GM19023 (cell line): ENCODE measurements at regions not wholly inside any gene's neighbourhood (a gene's known extent, or its start where the extent isn't known, plus 50 kb on each side); places are given as distances from the start of the nearest gene placed in this dataset.

ENCODE experiments used
- ATAC-seq: cut with Tn5 transposase; IDR thresholded peaks from one replicate; pipeline ENCODE4 v1.9.1; 2021; ENCODE audit warnings: mild to moderate bottlenecking, moderate library complexity; ENCODE audit not compliant: unreplicated experiment

DNA sequence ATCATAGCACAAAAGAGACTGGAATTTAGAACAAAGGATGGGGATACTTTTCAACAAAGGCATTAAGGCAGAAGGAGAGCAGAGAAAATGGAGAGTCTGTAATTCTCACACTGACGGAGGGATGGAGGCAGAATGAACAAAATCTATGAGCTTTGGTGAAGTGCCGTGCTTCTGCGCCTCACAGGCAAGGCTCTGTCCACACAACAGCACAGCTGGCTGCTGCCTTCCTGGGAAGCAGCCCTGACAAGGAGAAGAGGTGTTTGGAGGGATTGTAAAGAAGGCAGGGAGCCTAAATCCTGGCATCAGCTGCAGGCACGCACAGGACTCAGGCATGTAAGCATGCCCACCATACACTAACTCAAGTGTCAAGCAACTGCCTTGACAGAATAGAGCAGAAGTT, 485.2 kb upstream of the KIF2A start:
- ATAC-seq = no peak

DNA sequence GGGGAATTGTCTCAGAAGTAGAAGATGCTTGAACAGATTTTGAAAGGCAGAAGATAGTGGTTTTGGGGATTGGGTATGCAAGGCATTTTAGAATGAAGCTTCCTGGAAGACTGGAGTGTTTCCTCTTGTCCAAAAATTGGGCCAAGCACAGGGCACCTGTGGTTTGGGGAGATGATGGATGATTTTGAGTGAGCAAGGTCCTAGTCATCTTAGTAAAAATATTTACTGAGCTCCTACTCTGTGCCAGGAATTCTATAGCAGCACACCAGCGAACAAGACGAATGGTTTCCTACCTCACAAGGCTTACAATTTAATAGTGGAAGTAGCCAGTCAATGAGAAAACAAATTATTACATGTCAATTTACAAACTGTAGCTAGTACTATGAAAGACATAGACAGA, 484.4 kb upstream of the KIF2A start:
- ATAC-seq = no peak

DNA sequence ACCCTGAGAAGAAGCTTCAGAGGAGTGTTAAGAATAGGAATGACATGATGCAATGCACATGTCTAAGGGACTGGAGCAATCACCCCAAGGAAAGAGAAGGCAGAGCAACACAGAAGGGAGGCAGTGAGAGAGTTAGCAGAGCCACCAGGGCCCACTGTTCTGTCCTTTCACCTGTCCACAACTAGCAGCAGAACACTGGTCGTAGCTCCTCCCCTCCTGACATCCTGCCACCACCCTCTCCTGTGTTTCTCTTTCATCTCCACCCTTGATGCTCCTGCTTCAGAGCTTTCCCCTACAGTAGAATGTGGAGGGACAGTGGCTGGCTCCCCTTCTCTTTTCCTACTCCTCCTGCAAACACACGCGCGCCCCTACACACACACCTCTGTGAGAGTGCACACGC, 483.4 kb upstream of the KIF2A start:
- no peak for ATAC-seq

DNA sequence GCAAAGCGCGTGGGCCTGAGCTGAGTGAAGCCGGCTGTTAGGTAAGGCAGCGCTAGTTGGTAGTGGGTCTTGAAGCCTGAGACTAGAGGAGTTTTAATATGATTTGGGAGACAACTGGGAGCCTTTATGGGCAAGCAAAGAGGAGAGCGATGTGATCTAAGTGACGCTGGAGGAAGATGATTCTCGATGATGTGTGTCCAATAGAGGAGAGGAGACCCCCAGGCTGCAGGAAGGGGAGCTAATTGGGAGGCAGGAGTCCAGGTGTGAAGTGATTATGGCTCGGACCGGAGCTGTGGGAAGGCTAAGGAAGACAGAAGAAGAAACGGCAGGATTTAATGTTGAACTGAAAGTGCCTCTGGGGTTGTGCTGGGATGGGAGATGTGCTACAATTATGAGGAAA, 482.9 kb upstream of the KIF2A start:
- no peak for ATAC-seq

DNA sequence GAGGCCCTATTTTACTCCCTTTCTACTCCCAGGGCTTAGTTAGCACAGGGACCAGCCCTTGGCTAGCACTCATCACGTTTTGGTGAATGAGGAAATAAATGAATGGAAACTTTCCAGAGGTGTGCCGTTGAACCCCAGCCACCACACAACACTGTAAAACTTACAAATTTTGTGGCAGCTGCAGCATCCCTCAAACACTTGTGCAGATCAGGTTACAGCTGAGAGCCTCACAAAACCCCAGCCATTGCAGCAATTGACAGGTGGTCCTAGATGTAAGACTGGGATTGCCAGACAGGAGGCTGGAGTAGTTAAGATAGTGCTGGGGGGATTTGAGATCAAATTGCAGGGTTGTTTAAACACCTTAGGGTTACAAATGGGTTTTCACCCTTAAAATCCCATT, 482.2 kb upstream of the KIF2A start:
- ATAC-seq = no peak

DNA sequence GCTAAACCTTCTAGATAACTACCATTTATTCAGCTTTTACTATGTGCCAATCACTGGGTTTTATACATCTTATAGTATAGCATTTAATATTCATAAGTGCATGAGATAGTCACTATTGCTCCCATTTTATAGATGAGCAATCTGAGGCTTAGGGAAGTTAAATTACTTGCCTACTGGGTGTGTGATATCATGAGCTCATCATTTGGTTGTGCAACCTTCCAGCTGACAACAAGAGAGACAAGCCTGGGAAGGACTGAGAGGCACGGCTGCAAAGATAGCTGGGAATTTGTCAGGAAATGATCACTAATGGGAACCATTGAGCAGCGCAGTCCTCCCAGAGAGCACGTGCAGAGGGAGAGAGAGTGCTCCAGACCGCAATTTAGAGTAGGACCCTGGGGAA, 481.6 kb upstream of the KIF2A start:
- ATAC-seq = no peak

DNA sequence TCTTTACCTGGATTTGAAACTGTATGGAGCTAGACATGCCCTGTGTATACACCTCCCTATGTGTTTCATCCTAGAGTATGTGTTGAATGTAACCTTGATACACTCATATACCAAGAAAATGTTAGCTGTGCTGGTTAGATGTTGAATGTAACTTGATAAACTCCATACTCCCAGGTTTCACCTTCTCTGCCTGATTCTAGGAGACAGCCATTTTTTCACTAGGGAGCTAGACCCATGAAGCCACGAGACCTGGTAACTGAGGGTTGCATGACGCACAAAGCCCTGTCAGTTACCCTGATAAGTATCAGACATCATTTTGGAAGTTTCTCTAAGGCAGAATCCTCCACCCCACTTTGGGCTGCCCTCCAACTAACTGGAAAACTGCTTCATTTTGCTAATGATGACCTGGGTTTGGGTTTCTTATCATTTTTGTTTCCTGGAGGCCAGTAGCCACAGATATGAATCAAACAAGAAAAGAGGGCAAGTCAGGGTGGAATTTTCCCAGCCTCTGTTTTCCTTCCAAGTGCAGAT, 478.5 kb upstream of the KIF2A start:
- ATAC-seq = no peak

DNA sequence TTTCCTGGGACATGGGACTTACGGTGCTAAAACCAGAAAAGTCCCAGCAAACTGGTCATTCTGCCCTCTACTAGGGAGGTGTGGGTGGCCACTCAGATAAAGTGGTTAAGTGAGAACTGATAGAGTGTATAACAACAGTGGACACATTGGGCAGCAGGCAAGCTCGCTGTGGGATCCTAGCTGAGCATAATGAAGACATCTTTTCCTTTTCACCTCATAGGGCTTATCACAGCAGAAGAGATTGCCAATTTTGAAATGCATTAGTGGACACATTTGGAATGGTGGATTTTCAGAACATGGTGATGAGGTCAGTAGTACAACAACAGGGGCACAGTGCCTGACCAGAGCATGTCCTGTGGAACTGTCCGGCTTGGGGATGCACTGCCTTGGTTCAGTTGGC, 477.1 kb upstream of the KIF2A start:
- no peak for ATAC-seq

DNA sequence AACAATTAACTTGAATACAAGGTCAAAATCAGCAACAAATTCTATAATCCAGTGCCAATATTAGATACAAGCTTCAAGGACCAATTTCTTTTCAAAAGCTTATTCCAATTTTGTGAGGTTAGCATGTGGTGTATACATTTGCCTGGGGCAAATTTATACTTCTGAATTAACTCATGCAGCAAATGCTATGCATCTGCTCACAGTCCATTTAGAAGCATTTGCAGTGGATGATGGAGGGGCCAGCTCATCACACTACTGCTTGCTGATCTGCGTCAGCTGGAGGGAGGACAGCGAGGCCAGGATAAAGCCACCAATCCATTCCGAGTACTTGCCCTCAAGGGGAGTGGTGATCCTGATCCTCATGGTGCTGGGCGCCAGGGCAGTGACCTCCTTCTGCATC, 474.3 kb upstream of the KIF2A start:
- ATAC-seq = no peak

DNA sequence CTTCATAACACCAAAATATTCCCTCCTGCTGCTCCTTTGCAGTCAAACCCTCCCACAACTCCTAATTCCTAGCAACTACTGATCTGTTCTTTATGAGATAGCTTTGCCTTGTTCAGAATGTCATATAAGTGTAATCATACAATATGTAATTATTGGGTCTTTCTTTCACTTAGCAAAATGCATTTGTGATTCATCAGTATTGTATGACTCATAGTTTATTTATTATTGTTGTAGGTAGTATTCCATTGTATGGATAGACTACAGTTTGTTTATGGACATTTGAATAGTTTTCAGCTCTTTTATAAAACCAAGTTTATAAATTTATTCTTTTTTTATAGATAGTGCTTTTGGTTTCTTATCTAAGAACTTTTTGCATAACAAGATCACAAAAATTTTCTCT, 468.2 kb upstream of the KIF2A start:
- ATAC-seq = no peak

DNA sequence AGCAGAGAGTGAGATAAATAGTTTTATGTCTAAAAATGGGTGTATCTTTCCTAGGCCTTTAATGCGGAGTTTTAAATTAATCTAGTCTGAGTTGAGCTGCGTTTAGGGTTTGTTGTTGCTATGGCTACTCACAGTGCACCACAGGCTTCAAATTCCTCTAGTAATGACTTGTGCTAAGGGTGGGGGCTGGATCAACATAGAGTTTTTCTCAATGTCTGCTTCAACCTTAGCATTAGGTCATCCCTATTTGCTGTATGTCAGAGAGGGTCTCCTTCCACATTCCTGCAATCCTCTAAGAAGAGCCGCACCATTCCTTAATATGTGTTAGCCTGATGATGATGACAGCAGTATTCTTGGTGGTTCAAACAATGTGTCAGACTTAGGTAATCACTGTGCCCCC, 465.6 kb upstream of the KIF2A start:
- no peak for ATAC-seq

DNA sequence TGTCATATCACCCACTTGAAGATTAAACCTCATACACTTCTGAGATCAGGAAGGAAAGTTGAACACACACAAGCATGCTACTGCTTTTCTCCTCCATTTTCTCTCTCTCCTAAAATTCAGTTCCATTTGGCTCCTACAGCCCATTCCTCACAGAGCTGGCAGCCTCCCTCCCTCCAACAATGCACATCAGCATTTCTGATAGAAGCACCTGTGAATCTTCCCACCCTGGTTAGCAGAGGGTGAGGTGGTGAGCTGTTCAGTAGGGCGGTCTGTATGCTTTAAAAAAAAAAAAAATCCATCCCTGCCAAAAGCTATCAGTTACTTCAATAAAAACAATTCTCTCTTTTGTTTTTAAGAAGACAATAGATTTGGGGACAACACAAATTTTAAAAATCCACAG, 463.2 kb upstream of the KIF2A start:
- no peak for ATAC-seq

DNA sequence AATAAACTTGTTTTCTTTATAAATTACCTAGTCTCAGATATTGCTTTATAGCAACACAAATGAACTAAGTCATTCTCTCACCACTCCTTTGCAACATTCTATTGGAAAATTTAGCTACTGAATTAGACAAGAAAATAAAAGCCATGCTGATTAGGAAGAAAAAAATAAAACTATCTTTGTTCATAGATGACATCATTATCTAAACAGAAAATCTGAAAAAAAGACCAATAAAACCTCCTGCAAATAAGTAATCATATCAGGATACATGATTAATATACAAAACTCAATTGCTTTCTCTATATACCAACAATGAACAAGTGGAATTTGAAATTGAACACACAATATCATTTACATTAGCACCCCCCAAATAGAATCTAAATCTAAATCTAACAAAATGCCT, 455.3 kb upstream of the KIF2A start:
- no peak for ATAC-seq

DNA sequence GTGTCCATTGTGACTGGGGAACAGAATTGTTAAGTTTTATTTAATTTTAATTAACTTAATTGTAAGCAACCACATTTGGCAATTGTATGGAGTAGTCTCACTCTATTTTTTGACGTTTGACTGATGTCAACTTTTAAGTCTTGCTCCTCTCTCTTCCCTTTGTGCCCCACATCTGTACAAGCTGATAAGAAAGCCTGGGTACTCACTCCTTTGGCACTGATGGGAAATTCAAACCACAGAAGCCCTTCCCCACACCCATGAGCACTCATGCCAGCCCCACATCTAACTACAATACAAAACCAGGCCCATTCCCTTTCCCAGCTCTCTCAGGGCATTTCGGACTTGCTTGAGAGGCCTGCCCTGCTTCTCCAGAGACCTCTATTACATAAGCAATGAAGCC, 451.5 kb upstream of the KIF2A start:
- ATAC-seq = no peak

DNA sequence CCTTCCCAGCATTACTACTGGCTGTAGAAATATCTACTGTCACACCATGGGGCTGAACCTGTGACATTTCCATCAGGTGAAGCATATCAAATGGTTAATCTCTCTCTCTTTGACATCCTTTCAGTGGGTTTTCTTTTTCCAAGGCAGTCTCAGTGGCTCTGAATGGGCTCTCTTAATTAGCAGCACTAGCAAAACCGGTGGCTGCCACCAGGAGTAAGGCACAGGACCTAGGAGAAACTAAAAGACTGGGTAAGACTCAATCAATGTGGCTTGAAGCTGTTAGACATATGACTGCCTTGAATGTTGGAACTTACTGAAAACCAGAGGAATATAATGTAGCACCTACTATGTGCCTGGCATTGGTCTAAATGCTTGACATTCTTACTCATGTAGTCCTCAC, 445.0 kb upstream of the KIF2A start:
- no peak for ATAC-seq

DNA sequence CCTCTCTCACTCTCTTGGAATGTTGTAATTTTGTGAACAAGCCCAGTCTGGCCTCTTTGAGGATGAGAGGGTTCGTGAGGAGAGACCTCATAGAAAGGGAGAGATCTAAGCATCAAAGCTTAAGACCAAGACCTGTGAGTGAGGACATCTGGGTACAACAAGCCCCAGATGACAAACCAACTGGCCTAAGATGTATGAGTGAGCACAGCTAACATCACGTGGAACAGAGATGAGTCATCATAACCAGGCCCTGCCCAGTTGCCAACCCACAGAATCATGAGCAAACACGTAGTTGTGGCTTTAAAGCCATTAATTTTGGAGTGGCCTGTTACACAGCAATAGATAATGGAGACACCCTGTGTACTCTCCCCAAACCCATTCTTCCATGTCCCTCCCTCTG, 439.1 kb upstream of the KIF2A start:
- peak; percentile 79 for ATAC-seq

DNA sequence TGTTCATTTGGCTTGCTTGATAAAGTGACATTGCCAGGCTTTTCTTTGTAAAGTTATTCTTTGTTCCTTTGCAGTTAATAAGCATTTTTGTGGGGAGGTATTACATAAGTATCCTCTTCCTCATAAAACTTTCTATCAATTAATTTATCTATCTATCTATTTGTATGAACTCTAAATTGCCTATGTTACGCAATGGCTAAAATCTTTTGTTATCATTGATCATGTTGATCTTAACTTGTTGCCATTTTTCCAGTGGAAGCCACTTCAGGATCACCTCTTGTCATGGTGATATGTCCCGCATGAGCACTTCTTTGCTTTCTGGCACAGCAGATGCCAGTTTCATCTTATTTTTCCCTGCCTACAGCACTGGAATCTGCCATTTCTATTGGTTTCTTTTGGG, 436.7 kb upstream of the KIF2A start:
- no peak for ATAC-seq

DNA sequence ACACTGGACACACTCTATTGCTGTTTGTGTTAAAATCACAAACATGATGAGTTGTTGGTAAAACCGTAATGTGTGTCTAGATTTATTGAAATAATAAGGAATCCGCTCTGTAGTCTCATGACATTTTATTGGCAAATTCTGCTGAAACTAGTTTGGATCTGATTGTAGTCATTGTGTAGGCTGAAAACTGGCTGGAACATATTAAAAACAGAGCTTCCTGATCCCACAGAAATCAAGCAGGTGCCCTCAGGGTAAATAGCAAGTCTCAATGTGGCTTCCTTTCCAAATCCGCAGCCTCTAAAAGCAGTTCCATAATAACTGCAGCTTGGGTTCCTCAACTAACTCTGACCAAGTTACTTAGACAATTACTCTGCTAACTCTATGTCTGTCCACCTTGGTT, 427.5 kb upstream of the KIF2A start:
- ATAC-seq = no peak

DNA sequence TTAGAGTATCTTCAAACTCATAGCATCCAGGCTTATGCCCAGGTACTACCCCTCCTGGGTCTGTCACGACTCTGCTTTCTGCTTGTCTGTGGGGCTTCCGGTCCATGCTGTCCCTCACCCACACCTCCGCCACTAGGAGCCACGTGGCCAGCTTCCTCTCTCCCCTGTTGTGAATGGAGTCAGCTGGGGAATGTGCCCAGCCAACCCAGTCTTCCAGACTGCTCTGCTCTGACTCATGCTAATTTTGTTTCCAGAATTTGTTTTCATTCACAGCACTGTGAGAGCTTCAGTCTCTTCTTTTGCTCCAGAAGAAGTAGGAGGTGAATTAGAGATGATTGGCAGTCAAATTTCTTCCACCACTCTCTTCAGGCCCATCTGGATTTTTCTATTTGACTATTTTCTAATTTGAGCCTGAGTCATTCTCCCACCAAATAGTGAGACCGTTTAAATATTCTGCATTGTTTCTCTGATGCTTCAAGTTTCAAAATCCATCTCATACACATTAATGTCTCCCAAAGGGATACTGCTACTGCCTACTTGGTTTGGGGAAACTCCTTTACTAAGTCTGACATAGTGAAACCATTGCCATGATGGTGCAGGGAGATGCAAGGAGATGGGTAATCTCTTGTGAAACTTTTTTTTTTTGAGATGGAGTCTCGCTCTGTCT, 424.1 kb upstream of the KIF2A start:
- ATAC-seq = no peak

DNA sequence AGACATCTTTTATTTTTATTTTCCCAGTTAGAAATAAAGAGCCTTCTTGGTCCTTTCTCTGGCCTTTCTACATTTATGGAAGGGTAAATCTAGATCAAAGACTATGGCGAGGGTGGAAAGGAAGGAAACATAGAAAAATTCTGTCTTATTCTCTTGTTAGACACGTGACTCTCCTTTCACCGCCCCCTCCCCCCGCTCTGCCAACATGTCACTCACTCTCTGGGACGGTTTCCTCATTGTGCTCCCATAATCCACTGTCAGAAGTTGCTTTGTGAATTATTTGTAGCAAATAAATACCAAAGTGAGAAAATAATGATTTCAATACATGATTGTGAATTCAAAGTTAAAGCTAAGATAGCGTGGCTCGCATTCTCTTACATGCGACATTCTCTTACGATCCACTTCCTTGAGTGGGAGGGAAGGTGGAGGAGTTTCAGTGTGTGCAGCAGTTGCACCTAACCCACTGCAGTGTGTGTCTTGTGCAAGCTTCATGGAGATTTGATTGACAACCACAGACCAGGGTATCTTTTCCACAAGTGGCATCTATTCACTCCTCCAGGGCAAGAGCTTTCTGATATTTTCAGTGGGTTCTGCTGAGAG, 423.0 kb upstream of the KIF2A start:
- ATAC-seq = no peak

DNA sequence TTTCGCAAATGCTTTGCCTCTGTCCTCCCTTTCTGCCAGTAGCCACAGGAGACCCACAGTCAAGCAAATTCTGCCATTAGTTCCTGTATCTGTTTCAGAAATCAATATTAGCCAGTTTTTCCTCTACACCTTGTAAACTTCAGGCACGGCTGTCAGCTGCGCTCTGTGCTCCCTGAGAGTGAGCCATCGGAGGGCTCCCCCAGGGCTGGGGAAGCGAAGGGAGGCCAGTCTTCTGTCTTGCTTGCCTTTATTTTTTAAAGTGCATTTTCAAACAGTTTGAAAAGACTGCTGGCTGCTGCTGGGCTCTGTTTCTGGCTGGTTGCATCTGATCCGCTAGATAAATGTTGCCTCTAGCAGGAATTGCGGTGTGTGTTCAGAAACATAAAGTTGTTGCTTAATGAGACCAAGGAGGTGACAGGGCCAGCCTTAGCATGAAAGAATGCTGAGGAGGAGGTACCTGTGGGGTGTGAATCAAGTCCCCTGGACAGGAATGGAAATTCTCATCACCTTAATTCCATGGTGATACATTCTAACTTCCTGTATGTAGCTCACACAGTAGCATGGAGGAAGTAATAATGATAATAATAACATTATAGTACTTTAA, 421.7 kb upstream of the KIF2A start:
- ATAC-seq = no peak

DNA sequence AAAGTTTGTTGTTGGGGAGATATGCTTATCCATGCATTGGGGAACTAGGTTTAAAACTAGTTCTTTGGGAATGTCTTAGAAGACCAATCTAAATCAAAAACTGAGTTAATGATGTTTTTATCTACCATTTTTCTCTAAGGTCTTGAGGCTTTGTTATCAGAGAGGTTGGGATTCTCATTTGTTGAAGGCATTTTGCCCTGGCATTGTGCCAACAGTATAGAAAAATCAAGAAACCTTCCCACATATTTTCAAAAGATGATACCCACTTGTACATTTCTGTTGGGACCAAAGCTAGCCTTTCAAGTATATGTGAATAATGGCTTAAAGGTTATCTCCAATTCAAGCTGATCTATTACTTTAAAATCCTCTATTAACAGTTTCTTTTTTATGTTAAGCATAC, 419.8 kb upstream of the KIF2A start:
- no peak for ATAC-seq

DNA sequence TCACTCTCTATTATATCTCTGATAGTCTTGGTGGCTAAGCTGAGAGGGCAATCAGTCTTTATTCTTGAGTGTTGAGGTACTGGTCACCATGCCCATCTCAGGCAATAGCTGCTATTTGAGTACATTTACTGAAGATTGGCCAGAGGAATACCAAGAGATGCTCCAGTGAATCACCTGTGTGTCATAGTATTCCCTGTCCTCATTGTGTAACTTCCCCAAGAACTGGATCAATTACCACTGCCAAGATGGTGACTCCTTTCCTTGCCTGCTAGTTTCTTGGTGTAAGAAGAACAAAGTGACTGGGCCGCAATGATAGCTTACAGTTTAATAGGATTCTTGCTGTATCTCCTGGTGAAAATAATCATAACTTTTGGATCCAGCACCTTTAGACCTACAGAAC, 418.7 kb upstream of the KIF2A start:
- no peak for ATAC-seq
